IMR-90 (cell line): ENCODE measurements at regions not wholly inside any gene's neighbourhood (a gene's known extent, or its start where the extent isn't known, plus 50 kb on each side); places are given as distances from the start of the nearest gene placed in this dataset.

ENCODE experiments used
- ATAC-seq: fragments of 200-7000 bp; cut with Tn5 transposase; 2 replicates; pipeline ENCODE4 v1.9.1; 2020; ENCODE audit warnings: low read depth, mild to moderate bottlenecking, moderate library complexity
- BruUV-seq: library from RNA; stranded (reverse); fragments of 400-500 nt; replicated peaks from 2 replicates; lab custom pipeline; 2021; lab: Mats Ljungman, UMichigan
- CTCF ChIA-PET: fragments of 300-600 bp; formaldehyde crosslinking; extraction: SDS; loops from one replicate; lab custom pipeline; 2021; ENCODE audit warnings: antibody characterized with exemption; lab: Yijun Ruan, JAX
- POLR2A ChIA-PET: fragments of 300-600 bp; sonication (Branson Sonifier 250); formaldehyde crosslinking; loops from one replicate; lab custom pipeline; 2022; ENCODE audit warnings: antibody characterized with exemption; ENCODE audit not compliant: unreplicated experiment; lab: Charles Lee
- DNase-seq: peaks from one replicate; pipeline ENCODE4 v3.0.0; 2013
- H2AFZ ChIP-seq: replicated peaks from 2 replicates; pipeline ENCODE3; 2013; ENCODE audit warnings: low read length, mild to moderate bottlenecking; ENCODE audit not compliant: poor library complexity
- H2AK5ac ChIP-seq: 2 replicates; pipeline ENCODE4 v1.6.1; 2013; ENCODE audit warnings: low read depth, low read length, inconsistent platforms
- H2AK9ac ChIP-seq: replicated peaks from 2 replicates; pipeline ENCODE3; 2013; ENCODE audit warnings: mild to moderate bottlenecking, low read depth, low read length, moderate library complexity; ENCODE audit not compliant: poor library complexity
- H2BK120ac ChIP-seq: 2 replicates; pipeline ENCODE4 v1.6.1; 2013; ENCODE audit warnings: low read depth, low read length, inconsistent platforms
- H2BK15ac ChIP-seq: 3 replicates; pipeline ENCODE4 v1.6.1; 2013; ENCODE audit warnings: low read depth, low read length, inconsistent platforms
- H2BK20ac ChIP-seq: 2 replicates; pipeline ENCODE4 v1.6.1; 2013; ENCODE audit warnings: low read depth, mild to moderate bottlenecking, inconsistent platforms, low read length, moderate library complexity
- H2BK5ac ChIP-seq: 2 replicates; pipeline ENCODE4 v1.6.1; 2013; ENCODE audit warnings: mild to moderate bottlenecking, low read depth, low read length, inconsistent platforms; ENCODE audit not compliant: poor library complexity, severe bottlenecking
- H3K14ac ChIP-seq: replicated peaks from 2 replicates; pipeline ENCODE4 v1.6.1; 2013; ENCODE audit warnings: low read depth, low read length, inconsistent platforms
- H3K18ac ChIP-seq: 2 replicates; pipeline ENCODE4 v1.6.1; 2013; ENCODE audit warnings: low read depth, low read length, control low read depth
- H3K23ac ChIP-seq: 2 replicates; pipeline ENCODE4 v1.6.1; 2013; ENCODE audit warnings: low read depth, low read length, inconsistent platforms
- H3K27ac ChIP-seq: 2 replicates; pipeline ENCODE4 v1.5.1; 2013; ENCODE audit warnings: mild to moderate bottlenecking, control low read depth, low read length; ENCODE audit not compliant: insufficient read depth
- H3K27me3 ChIP-seq: 2 replicates; pipeline ENCODE4 v1.6.1; 2013; ENCODE audit warnings: low read length; ENCODE audit not compliant: control insufficient read depth, insufficient read depth
- H3K36me3 ChIP-seq: 2 replicates; pipeline ENCODE4 v1.6.1; 2013; ENCODE audit warnings: low read length, mixed read lengths; ENCODE audit not compliant: control insufficient read depth, insufficient read depth
- H3K4ac ChIP-seq: 2 replicates; pipeline ENCODE4 v1.6.1; 2013; ENCODE audit warnings: low read depth, low read length, inconsistent platforms
- H3K4me1 ChIP-seq: 2 replicates; pipeline ENCODE4 v1.6.1; 2013; ENCODE audit warnings: low read length, mixed read lengths; ENCODE audit not compliant: control insufficient read depth, insufficient read depth
- H3K4me2 ChIP-seq: 2 replicates; pipeline ENCODE4 v1.6.1; 2013; ENCODE audit warnings: low read depth, mild to moderate bottlenecking, control low read depth, low read length, moderate library complexity
- H3K4me3 ChIP-seq: 2 replicates; pipeline ENCODE4 v1.5.1; 2013; ENCODE audit warnings: low read depth, mild to moderate bottlenecking, control low read depth, low read length, moderate library complexity; ENCODE audit not compliant: insufficient read depth
- H3K56ac ChIP-seq: 2 replicates; pipeline ENCODE4 v1.6.1; 2013; ENCODE audit warnings: low read length, inconsistent platforms; ENCODE audit not compliant: insufficient read depth; ENCODE audit errors: extremely low read depth
- H3K79me1 ChIP-seq, 2 experiments: 2 replicates each; pipeline ENCODE4 v1.6.1; 2013; ENCODE audit warnings: low read length in 2 of 2, inconsistent platforms in 1 of 2, low read depth in 1 of 2
- H3K9ac ChIP-seq: 2 replicates; pipeline ENCODE4 v1.6.1; 2013; ENCODE audit warnings: low read depth, low read length, control low read depth
- H3K9me1 ChIP-seq: 2 replicates; pipeline ENCODE4 v1.6.1; 2013; ENCODE audit warnings: low read length, inconsistent platforms; ENCODE audit not compliant: insufficient read depth
- H3K9me3 ChIP-seq: 2 replicates; pipeline ENCODE4 v1.6.1; 2013; ENCODE audit warnings: low read length; ENCODE audit not compliant: control insufficient read depth, insufficient read depth
- H4K20me1 ChIP-seq: 2 replicates; pipeline ENCODE4 v1.6.1; 2013; ENCODE audit warnings: low read length, inconsistent platforms; ENCODE audit not compliant: insufficient read depth
- H4K5ac ChIP-seq: 2 replicates; pipeline ENCODE4 v1.6.1; 2013; ENCODE audit warnings: mild to moderate bottlenecking, low read depth, low read length, control low read depth
- H4K8ac ChIP-seq, 2 experiments: 2 replicates each; pipeline ENCODE4 v1.6.1; 2013; ENCODE audit warnings: low read depth in 2 of 2, low read length in 2 of 2, control low read depth in 1 of 2, inconsistent platforms in 1 of 2
- H4K91ac ChIP-seq: 2 replicates; pipeline ENCODE4 v1.6.1; 2013; ENCODE audit warnings: low read depth, low read length, inconsistent platforms; ENCODE audit not compliant: insufficient read depth
- ELK1 ChIP-seq: fragments of 150-350 bp; IDR thresholded peaks from 2 replicates; pipeline ENCODE4 v1.6.1; 2016; ENCODE audit warnings: low read depth, mild to moderate bottlenecking, low read length, moderate library complexity, borderline replicate concordance
- MAFK ChIP-seq: IDR thresholded peaks from 2 replicates; pipeline ENCODE4 v1.6.1; 2012; ENCODE audit warnings: low read depth, low read length, improper control_type of control experiment
- POLR2A ChIP-seq: IDR thresholded peaks from 2 replicates; pipeline ENCODE4 v1.6.1; 2012; ENCODE audit warnings: mild to moderate bottlenecking, low read depth, low read length
- WGBS, 2 experiments: methylation state at CpG; one replicate each; pipeline versions ENCODE4 v1.1.5 to v1.1.7; 2013; ENCODE audit warnings: missing lambda C conversion rate in 2 of 2; ENCODE audit not compliant: insufficient read length in 1 of 2; ENCODE audit errors: extremely low coverage in 2 of 2; 5-methylcytosine and 5-hydroxymethylcytosine counted together
- dilution Hi-C: fragments of 300-500 bp; cut with HindIII; formaldehyde crosslinking; loops from one replicate; pipeline ENCODE4 v1.14.3; 2018; ENCODE audit warnings: low sequenced_read_pairs; ENCODE audit not compliant: unreplicated experiment
- in situ Hi-C: fragments of 300-500 bp; cut with MboI; formaldehyde crosslinking; loops from 3 replicates; pipeline ENCODE4 v1.14.3; 2019; ENCODE audit warnings: low sequenced_read_pairs, inconsistent platforms, mixed read lengths
- intact Hi-C: fragments of 100-400 bp; cut with micrococcal nuclease; formaldehyde crosslinking; loops from 2 replicates; pipeline ENCODE4 v1.10.0; 2022

GRCh38 chr2:216286616-216287231, 85.6 kb downstream of the MARCHF4 start:
- H3K27me3 ChIP-seq, result no peaks in the 10 kb centered on the region
- no peak overlapping the region for H2AK9ac ChIP-seq
- no peak overlapping the region for H3K14ac ChIP-seq
- peaks cover 16% of the 10 kb centered on the region for H3K9me1 ChIP-seq
- 0 out of 2 replicates have a peak, but pooled peaks cover 2% of the 10 kb centered on the region for H3K4me1 ChIP-seq
- no peaks in the 10 kb centered on the region for H3K9me3 ChIP-seq
- intact Hi-C loops, result no loop called here
- H2BK15ac ChIP-seq, result no peak overlapping the region
- no peaks in the 10 kb centered on the region for H3K36me3 ChIP-seq
- H3K27ac ChIP-seq, result no peak overlapping the region
- dilution Hi-C loops, result no loop called here
- ChIA-PET POLR2A (no interaction called here), CTCF (interaction anchor here (1.0 kb wide), 1 partner anchor 14 kb away, joined by 3 read pairs; no protein-coding TSS in a partner anchor)
- no peak overlapping the region for H3K4me2 ChIP-seq
- H3K79me1 ChIP-seq, result peaks cover 3 to 29% of the 10 kb centered on the region in 2 experiments; a peak in 2 of 4 replicates
- H3K4ac ChIP-seq, result no peak overlapping the region
- no peak overlapping the region for H4K8ac ChIP-seq
- H4K5ac ChIP-seq, result no peak overlapping the region
- no TSS peak for BruUV-seq
- H3K56ac ChIP-seq, result no peak overlapping the region
- H3K18ac ChIP-seq, result no peak overlapping the region
- no peak for DNase-seq
- no peak overlapping the region for H3K4me3 ChIP-seq
- no peak for ATAC-seq
- H2AK5ac ChIP-seq, result no peak overlapping the region
- no peak for TF ChIP-seq POLR2A
- TF ChIP-seq ELK1, result no peak
- TF ChIP-seq MAFK, result no peak
- H2BK20ac ChIP-seq, result no peak overlapping the region
- H2AFZ ChIP-seq, result no peak overlapping the region
- no peaks in the 10 kb centered on the region for H4K20me1 ChIP-seq
- no peak overlapping the region for H3K9ac ChIP-seq
- no peak overlapping the region for H2BK120ac ChIP-seq
- no peak overlapping the region for H3K23ac ChIP-seq
- WGBS, 2 experiments, result 78% methylated on average over 4 of the region's 8 CpGs; no CpG with 5 or more reads in 1 of the 2 experiments
- H2BK5ac ChIP-seq, result no peak overlapping the region
- in situ Hi-C loops, result no loop called here
- H4K91ac ChIP-seq, result no peak overlapping the region
